MCF 10A (cell line): ENCODE measurements at regions not wholly inside any gene's neighbourhood (a gene's known extent, or its start where the extent isn't known, plus 50 kb on each side); places are given as distances from the start of the nearest gene placed in this dataset.
A peak's percentile ranks its signal among the peaks of the same experiment; 100 is the strongest.

Experiments
- BruUV-seq: library from RNA; stranded (reverse); fragments of 400-500 nt; replicated peaks from 2 replicates; lab custom pipeline; 2021; lab: Mats Ljungman, UMichigan
- CTCF ChIA-PET: fragments of 300-600 bp; sonication (Branson Sonifier 250); formaldehyde crosslinking; extraction: SDS; loops from one replicate; lab custom pipeline; 2021; ENCODE audit warnings: antibody characterized with exemption, inconsistent platforms; lab: Yijun Ruan, JAX
- POLR2A ChIA-PET: fragments of 300-600, 350-650 bp; sonication (Branson Sonifier 250); formaldehyde crosslinking; extraction: SDS; loops from one replicate; lab custom pipeline; 2020; ENCODE audit warnings: antibody characterized with exemption, inconsistent platforms; lab: Yijun Ruan, JAX
- DNase-seq: peaks from one replicate; pipeline ENCODE4 v3.0.0-alpha.2; 2018; ENCODE audit not compliant: unreplicated experiment
- H3K27ac Mint-ChIP-seq: one replicate; pipeline ENCODE4 v1.8.0; 2022; ENCODE audit warnings: mild to moderate bottlenecking, low read depth, mixed read lengths; ENCODE audit not compliant: unreplicated experiment
- H3K27me3 Mint-ChIP-seq: one replicate; pipeline ENCODE4 v1.8.0; 2022; ENCODE audit warnings: mixed read lengths; ENCODE audit not compliant: insufficient read depth, unreplicated experiment
- H3K36me3 Mint-ChIP-seq: one replicate; pipeline ENCODE4 v1.8.0; 2022; ENCODE audit warnings: mild to moderate bottlenecking, moderate library complexity, mixed read lengths; ENCODE audit not compliant: insufficient read depth, unreplicated experiment
- H3K4me1 Mint-ChIP-seq: one replicate; pipeline ENCODE4 v1.8.0; 2022; ENCODE audit warnings: mixed read lengths; ENCODE audit not compliant: insufficient read depth, unreplicated experiment
- H3K4me3 Mint-ChIP-seq: one replicate; pipeline ENCODE4 v1.8.0; 2022; ENCODE audit warnings: mild to moderate bottlenecking, moderate library complexity, mixed read lengths; ENCODE audit not compliant: unreplicated experiment
- H3K9me3 Mint-ChIP-seq: one replicate; pipeline ENCODE4 v1.8.0; 2022; ENCODE audit warnings: mixed read lengths; ENCODE audit not compliant: unreplicated experiment
- CTCF ChIP-seq: fragments of 200-600 bp; IDR thresholded peaks from one replicate; pipeline ENCODE4 v1.8.0; 2022; ENCODE audit warnings: antibody characterized with exemption, mild to moderate bottlenecking; ENCODE audit not compliant: unreplicated experiment
- intact Hi-C: fragments of 100-400 bp; cut with micrococcal nuclease; formaldehyde crosslinking; loops from 2 replicates; pipeline ENCODE4 v1.14.1; 2022

GRCh38 chr14:28407031-28407825 lies 359.4 kb upstream of the FOXG1 start:
- TF ChIP-seq CTCF = no peak
- intact Hi-C loops = no loop called here
- peaks cover 12% of the 10 kb centered on the region for H3K4me1 Mint-ChIP-seq
- H3K27me3 Mint-ChIP-seq = no peaks in the 10 kb centered on the region
- DNase-seq = no peak
- peaks cover 9% of the 10 kb centered on the region for H3K9me3 Mint-ChIP-seq
- BruUV-seq = no TSS peak
- no peaks in the 10 kb centered on the region for H3K36me3 Mint-ChIP-seq
- H3K27ac Mint-ChIP-seq = no peak overlapping the region
- POLR2A ChIA-PET = interaction anchor here (0.8 kb wide), 1 partner anchor 26 kb away, joined by 3 read pairs; no protein-coding TSS in a partner anchor
- CTCF ChIA-PET = interaction anchor here (0.5 to 1.4 kb wide), 4 partner anchors 10 to 485 kb away, joined by 3 to 5 read pairs (median 4); no protein-coding TSS in a partner anchor
- H3K4me3 Mint-ChIP-seq = no peak overlapping the region

GRCh38 chr14:28407996-28408395 lies 358.6 kb upstream of the FOXG1 start:
- intact Hi-C loops = no loop called here
- CTCF ChIA-PET = no interaction called here

GRCh38 chr14:28412077-28412476 lies 354.5 kb upstream of the FOXG1 start:
- no peak overlapping the region for H3K27ac Mint-ChIP-seq
- peaks cover 6% of the 10 kb centered on the region for H3K4me1 Mint-ChIP-seq
- no TSS peak for BruUV-seq
- ChIA-PET POLR2A (interaction anchor here (0.7 to 0.8 kb wide), 2 partner anchors 19 to 103 kb away, joined by 3 read pairs; no protein-coding TSS in a partner anchor), CTCF (interaction anchor here (0.7 to 1.6 kb wide), 8 partner anchors 36 to 196 kb away, joined by 3 to 7 read pairs (median 4); no protein-coding TSS in a partner anchor)
- H3K9me3 Mint-ChIP-seq = peaks cover 9% of the 10 kb centered on the region
- H3K36me3 Mint-ChIP-seq = no peaks in the 10 kb centered on the region
- peak; percentile 6 for TF ChIP-seq CTCF
- intact Hi-C loops = loop anchor here (2.0 kb wide), 1 partner anchor 197 kb away; no protein-coding TSS in a partner anchor
- H3K4me3 Mint-ChIP-seq = no peak overlapping the region
- DNase-seq = peak; percentile 59
- no peaks in the 10 kb centered on the region for H3K27me3 Mint-ChIP-seq

More at GRCh38 chr14:28407996-28408395, 358.6 kb upstream of the FOXG1 start:
- no TSS peak for BruUV-seq
- no peak for TF ChIP-seq CTCF
- no peak for DNase-seq
- H3K27ac Mint-ChIP-seq = no peak overlapping the region
- H3K9me3 Mint-ChIP-seq = peaks cover 9% of the 10 kb centered on the region
- H3K36me3 Mint-ChIP-seq = no peaks in the 10 kb centered on the region
- peaks cover 16% of the 10 kb centered on the region for H3K4me1 Mint-ChIP-seq
- no peak overlapping the region for H3K4me3 Mint-ChIP-seq
- POLR2A ChIA-PET = interaction anchor here (0.8 kb wide), 1 partner anchor 25 kb away, joined by 3 read pairs; no protein-coding TSS in a partner anchor
- no peaks in the 10 kb centered on the region for H3K27me3 Mint-ChIP-seq

- ChIA-PET CTCF (interaction anchor here (0.7 to 1.0 kb wide), 2 partner anchors 52 to 169 kb away, joined by 3 read pairs; no protein-coding TSS in a partner anchor), POLR2A (interaction anchor here (0.7 kb wide), 1 partner anchor 16 kb away, joined by 3 read pairs; no protein-coding TSS in a partner anchor)
- H3K27me3 Mint-ChIP-seq = no peaks in the 10 kb centered on the region
- H3K4me1 Mint-ChIP-seq = no peaks in the 10 kb centered on the region
- H3K36me3 Mint-ChIP-seq = no peaks in the 10 kb centered on the region
- TF ChIP-seq CTCF = no peak
- no peak overlapping the region for H3K4me3 Mint-ChIP-seq
- BruUV-seq = no TSS peak
- no peak overlapping the region for H3K27ac Mint-ChIP-seq
- intact Hi-C loops = no loop called here
- H3K9me3 Mint-ChIP-seq = no peaks in the 10 kb centered on the region
- no peak for DNase-seq
Observed at GRCh38 chr14:28426960-28427359, 339.6 kb upstream of the FOXG1 start.
